Right ventricle myocardium superior (tissue), 1 donor: ENCODE measurements at regions not wholly inside any gene's neighbourhood (a gene's known extent, or its start where the extent isn't known, plus 50 kb on each side); places are given as distances from the start of the nearest gene placed in this dataset.
"Not testable (repeated sequence)": the region's sequence is repeated elsewhere in the genome, so short reads cannot be mapped to it uniquely, and the experiment has no call there.

ENCODE experiments used
- ATAC-seq: fragments of 200-7000 bp; cut with Tn5 transposase; one replicate; pipeline ENCODE4 v1.9.1; 2020; ENCODE audit warnings: mild to moderate bottlenecking; ENCODE audit not compliant: poor library complexity
- DNase-seq: peaks from one replicate; pipeline ENCODE4 v3.0.0-alpha.2; 2020
- intact Hi-C: fragments of 100-400 bp; cut with DNase I; formaldehyde crosslinking; loops from one replicate; pipeline ENCODE4 v1.11.2; 2022
- donor health status: DM: no; HTN: yes; CAD: no; lungs with severe emphysema.

- no peak for ATAC-seq
- intact Hi-C loops, result no loop called here
- DNase-seq, result no peak
These were observed 211.6 kb downstream of the RCHY1 start for GRCh38 chr4:75302648-75303047.

- ATAC-seq, result no peak
- intact Hi-C loops, result loop anchor here (10.0 kb wide), 1 partner anchor 355 kb away; the partner anchor contains the start of gene PARM1
- no peak for DNase-seq
These were observed 224.2 kb downstream of the RCHY1 start for GRCh38 chr4:75289914-75290582.

DNA sequence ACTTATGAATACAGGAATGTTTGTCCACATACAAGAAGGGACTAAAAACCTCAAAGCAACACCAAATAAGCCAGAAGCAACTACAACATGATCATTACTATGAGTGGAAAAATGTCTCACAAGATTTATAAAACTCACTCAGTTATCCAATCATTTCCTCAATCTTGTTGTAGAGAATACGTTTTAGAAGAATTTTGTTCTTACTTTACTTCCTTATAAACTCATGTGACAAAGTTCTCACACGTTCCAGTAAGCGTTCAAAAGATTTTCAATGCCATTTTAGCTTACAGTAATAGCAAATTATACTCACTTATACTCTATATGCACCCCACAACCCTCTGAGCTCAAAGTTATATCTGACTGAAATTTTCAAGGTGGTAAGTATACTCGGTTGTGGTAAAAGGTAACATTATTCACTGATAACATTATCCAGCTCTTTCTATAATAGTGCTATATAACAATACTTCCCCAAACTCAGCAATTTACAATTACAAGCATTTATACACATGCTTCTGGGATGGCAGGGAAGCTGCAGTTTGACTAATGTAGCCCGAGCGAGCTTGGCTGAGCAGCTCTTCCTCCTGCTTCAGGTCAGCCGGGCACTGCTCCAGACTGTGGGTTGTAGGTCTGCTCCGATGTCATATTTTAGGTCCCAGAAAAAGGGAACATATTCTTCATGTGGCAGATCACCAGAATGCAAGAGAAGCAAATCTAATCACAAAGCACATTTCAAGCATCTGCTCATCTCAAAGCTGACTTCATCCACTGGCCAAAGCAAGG is 226.3 kb downstream of the RCHY1 start:
- DNase-seq, result no peak
- intact Hi-C loops, result loop anchor here (10.0 kb wide), 1 partner anchor 353 kb away; the partner anchor contains the start of gene PARM1
- ATAC-seq, result no peak

DNA sequence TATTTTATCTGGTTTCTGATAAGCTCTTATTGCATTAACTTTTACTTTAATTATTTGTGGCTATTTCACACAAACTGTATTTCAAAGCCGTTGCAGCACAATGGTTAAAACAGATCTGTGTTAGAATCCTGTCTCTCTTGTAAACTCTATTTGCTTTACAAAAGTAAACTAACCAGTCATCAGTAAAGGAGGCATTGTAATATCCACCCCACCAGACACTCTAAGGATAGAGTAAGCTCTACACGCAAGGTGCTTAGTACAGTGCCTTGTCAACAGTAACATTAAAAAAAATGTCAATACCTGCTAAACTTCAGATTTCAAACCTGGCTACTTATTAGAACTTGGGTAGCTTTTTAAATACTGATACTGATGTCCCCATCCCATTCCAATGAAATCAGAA is 228.4 kb downstream of the RCHY1 start:
- DNase-seq (no peak), ATAC-seq (no peak)
- intact Hi-C loops, result loop anchor here (10.0 kb wide), 1 partner anchor 351 kb away; the partner anchor contains the start of gene PARM1

- ATAC-seq (no peak), DNase-seq (no peak)
- intact Hi-C loops, result loop anchor here (10.0 kb wide), 1 partner anchor 350 kb away; the partner anchor contains the start of gene PARM1
These were observed 229.4 kb downstream of the RCHY1 start for GRCh38 chr4:75284831-75285230.

DNA sequence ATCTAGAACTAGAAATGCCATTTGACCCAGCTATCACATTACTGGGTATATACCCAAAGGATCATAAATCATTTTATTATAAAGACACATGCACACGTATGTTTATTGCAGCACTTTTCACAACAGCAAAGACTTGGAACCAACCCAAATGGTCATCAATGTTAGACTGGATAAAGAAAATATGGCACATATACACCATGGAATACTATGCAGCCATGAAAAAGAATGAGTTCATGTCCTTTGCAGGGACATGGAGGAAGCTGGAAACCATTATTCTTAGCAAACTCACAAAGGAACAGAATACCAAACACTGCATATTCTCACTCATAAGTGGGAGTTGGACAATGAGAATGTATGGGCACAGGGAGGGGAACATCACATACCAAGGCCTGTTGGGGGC is 233.7 kb downstream of the RCHY1 start:
- ATAC-seq, DNase-seq: not testable (repeated sequence)
- intact Hi-C loops, result loop anchor here (10.0 kb wide), 1 partner anchor 346 kb away; the partner anchor contains the start of gene PARM1

DNA sequence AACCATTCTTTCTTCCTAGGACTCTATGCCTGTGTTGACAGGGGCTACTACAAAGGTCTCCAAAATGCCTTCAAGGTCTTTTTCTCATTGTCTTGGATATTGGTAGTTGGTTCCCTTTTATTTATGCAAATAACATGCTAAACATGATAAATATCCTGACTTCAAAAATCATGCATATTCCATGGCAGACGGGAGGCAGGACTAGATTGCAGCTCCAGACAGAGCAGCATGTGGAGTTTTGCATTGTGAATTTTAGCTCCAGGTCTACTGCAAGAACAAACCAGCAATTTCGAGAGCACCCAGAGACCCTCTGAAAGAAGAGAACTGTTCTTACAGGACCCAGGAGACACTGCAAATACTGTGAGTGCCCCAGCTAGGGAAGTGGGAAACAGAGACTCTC is 254.9 kb downstream of the RCHY1 start:
- intact Hi-C loops, result no loop called here

DNA sequence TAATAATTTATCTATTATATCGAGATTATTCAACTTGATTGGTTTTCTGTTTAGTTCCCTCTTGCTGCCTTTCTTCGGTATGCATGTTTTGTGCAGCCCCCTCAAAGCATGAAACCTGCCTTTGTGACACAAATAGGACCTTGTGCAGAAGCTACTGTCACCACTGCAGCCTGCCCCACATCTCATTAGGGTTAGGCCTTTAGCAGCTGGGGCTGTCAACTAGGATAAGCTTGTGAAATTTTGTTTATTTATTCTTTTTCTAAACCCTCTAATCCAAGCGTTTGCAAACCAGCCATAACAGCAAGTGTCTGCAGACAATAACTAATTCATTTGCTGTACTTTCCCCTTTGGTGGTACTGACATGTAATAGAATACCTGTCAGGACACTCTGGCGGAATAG is 258.9 kb downstream of the RCHY1 start:
- intact Hi-C loops, result no loop called here
- DNase-seq, result no peak
- ATAC-seq, result no peak

More for the DNA sequence above, 254.9 kb downstream of the RCHY1 start:
- no peak for ATAC-seq
- no peak for DNase-seq

- no peak for DNase-seq
- intact Hi-C loops, result no loop called here
- no peak for ATAC-seq
These were observed 259.5 kb downstream of the RCHY1 start for GRCh38 chr4:75254745-75255144.

DNA sequence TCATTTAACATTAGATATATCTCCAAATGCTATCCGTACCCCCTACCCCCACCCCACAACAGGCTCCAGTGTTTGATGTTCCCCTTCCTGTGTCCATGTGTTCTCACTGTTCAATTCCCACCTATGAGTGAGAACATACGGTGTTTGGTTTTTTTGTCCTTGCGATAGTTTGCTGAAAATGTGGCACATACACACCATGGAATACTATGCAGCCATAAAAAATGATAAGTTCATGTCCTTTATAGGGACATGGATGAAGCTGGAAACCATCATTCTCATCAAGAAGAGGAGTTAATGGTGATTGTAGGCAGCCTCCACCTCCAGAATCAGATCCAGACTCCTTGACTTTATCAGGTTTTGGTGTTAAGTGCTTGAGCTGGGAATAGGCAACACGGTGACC is 261.1 kb downstream of the RCHY1 start:
- DNase-seq, intact Hi-C loops, ATAC-seq: not testable (repeated sequence)

DNA sequence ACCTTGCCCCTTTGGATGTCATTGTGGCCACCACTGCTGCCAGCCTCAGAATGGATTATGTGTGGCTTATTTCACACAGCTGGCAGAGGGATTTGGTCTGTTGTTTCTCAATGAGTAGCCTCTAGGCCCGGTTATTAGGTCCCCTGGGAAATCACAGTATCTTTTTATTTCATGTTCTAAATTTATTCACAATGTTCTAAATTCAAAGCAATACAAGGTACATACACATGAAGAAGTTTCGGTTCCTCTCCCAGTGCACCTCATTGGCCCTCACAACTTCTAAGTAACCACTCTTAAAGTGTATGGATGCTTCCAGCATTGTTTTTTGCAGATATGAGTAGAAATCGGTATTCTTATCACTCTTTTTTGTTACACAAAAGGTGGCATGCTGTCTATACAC is 262.7 kb downstream of the RCHY1 start:
- ATAC-seq, result no peak
- intact Hi-C loops, result no loop called here
- DNase-seq, result no peak

GRCh38 chr4:75249739-75250138 is 264.5 kb downstream of the RCHY1 start:
- intact Hi-C loops, result no loop called here
- no peak for ATAC-seq
- DNase-seq, result no peak

GRCh38 chr4:75248770-75249407 is 265.3 kb downstream of the RCHY1 start:
- intact Hi-C loops, result no loop called here
- no peak for DNase-seq
- no peak for ATAC-seq

GRCh38 chr4:75244325-75244724 is 269.9 kb downstream of the RCHY1 start:
- intact Hi-C loops, result no loop called here
- ATAC-seq (no peak), DNase-seq (no peak)

GRCh38 chr4:75243570-75243969 is 270.6 kb downstream of the RCHY1 start:
- ATAC-seq (no peak), DNase-seq (no peak)
- intact Hi-C loops, result no loop called here

DNA sequence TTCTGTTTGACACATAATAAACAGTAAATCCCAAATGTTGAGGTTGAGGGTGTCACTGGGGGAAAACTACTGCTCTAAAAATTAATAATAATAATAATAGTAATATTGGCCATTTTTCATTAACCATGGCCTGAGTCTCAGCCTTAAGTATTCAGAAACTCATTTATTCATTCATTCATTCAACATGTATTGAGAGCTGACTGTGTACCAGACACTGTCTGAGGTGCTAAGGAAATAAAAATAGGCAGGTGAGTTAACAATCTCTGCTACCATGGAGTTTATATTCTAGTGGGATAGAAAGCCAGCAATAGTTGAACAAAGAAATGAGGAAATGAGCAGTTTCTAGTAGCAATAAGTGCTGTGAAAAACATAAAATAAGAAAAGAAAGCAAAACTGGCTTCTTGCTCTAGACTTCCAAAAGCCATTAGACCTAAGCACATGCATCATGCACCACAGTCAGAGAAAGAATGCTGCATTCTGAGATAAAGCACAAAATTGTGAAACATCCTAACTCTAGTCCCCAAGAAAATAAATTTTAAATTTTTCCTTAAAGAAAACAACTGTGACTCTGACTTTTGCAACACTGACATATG is 278.7 kb downstream of the RCHY1 start:
- ATAC-seq (no peak), DNase-seq (no peak)
- intact Hi-C loops, result no loop called here

GRCh38 chr4:75232546-75232945 is 281.7 kb downstream of the RCHY1 start:
- no peak for DNase-seq
- intact Hi-C loops, result no loop called here
- no peak for ATAC-seq

GRCh38 chr4:75229806-75230570 is 284.2 kb downstream of the RCHY1 start:
- DNase-seq (no peak), ATAC-seq (no peak)
- intact Hi-C loops, result no loop called here
